Endothelial cell of umbilical vein (primary cell): ENCODE measurements at regions not wholly inside any gene's neighbourhood (a gene's known extent, or its start where the extent isn't known, plus 50 kb on each side); places are given as distances from the start of the nearest gene placed in this dataset.

Source experiments
- BruUV-seq: library from RNA; stranded (reverse); fragments of 400-500 nt; replicated peaks from 2 replicates; lab custom pipeline; 2021; lab: Mats Ljungman, UMichigan
- CTCF ChIA-PET: fragments of 300-600, 350-600 bp; sonication (Branson Sonifier 250); formaldehyde crosslinking; loops from one replicate; lab custom pipeline; 2021; ENCODE audit warnings: antibody characterized with exemption, inconsistent platforms; lab: Charles Lee
- POLR2A ChIA-PET: fragments of 300-600, 350-600 bp; sonication (Branson Sonifier 250); formaldehyde crosslinking; loops from one replicate; lab custom pipeline; 2021; ENCODE audit warnings: antibody characterized with exemption, inconsistent platforms; lab: Charles Lee
- DNase-seq: peaks from one replicate; pipeline ENCODE4 v3.0.0-alpha.2; 2011; ENCODE audit warnings: low read depth, low spot score
- FAIRE-seq: peaks from 2 replicates; lab custom pipeline; 2011; peaks lifted over from hg19 to GRCh38; lab: Jason Lieb, UNC
- H2AFZ ChIP-seq: 2 replicates; pipeline ENCODE4 v1.6.0; 2012; ENCODE audit warnings: low read depth, low read length, control low read depth, inconsistent platforms
- H3K27ac ChIP-seq: 2 replicates; pipeline ENCODE4 v1.5.1; 2011; ENCODE audit warnings: low read depth, mild to moderate bottlenecking, control low read depth, low read length, moderate library complexity; ENCODE audit not compliant: insufficient read depth
- H3K27me3 ChIP-seq, 2 experiments: 2 replicates each; pipeline versions ENCODE4 v1.6.0 to v1.6.1; 2011; ENCODE audit warnings: low read length in 2 of 2, mixed read lengths in 1 of 2; ENCODE audit not compliant: control insufficient read depth in 2 of 2, insufficient read depth in 2 of 2
- H3K36me3 ChIP-seq, 2 experiments: 2 replicates in 1 of 2; 3 replicates in 1 of 2; pipeline ENCODE4 v1.5.1; 2011; ENCODE audit warnings: low read length in 2 of 2, mild to moderate bottlenecking in 1 of 2, moderate library complexity in 1 of 2; ENCODE audit not compliant: control insufficient read depth in 2 of 2, insufficient read depth in 2 of 2; ENCODE audit errors: extremely low read depth in 1 of 2
- H3K4me1 ChIP-seq: 3 replicates; pipeline ENCODE4 v1.5.1; 2011; ENCODE audit warnings: mild to moderate bottlenecking, low read length; ENCODE audit not compliant: control insufficient read depth, insufficient read depth; ENCODE audit errors: extremely low read depth
- H3K4me2 ChIP-seq: 2 replicates; pipeline ENCODE4 v1.6.1; 2011; ENCODE audit warnings: low read length, control low read depth, mixed read lengths; ENCODE audit not compliant: insufficient read depth
- H3K4me3 ChIP-seq, 3 experiments: fragments of 200-600 bp in 1 of 3; sonication (generic), shearing (Covaris generic) in 1 of 3; replicated peaks in 1 of 3; 2 replicates each; pipeline ENCODE4 v1.5.1; 2011 to 2016; ENCODE audit warnings: control low read depth in 3 of 3, low read length in 3 of 3, mild to moderate bottlenecking in 2 of 3, inconsistent platforms in 1 of 3, low read depth in 1 of 3, moderate library complexity in 1 of 3; ENCODE audit not compliant: insufficient read depth in 1 of 3
- H3K79me2 ChIP-seq: 2 replicates; pipeline ENCODE4 v1.6.0; 2012; ENCODE audit warnings: low read length, inconsistent platforms; ENCODE audit not compliant: control insufficient read depth, insufficient read depth
- H3K9ac ChIP-seq: replicated peaks from 2 replicates; pipeline ENCODE3; 2011; ENCODE audit warnings: low read length, control low read depth; ENCODE audit not compliant: insufficient read depth; ENCODE audit errors: extremely low read depth
- H3K9me1 ChIP-seq: replicated peaks from 3 replicates; pipeline ENCODE4 v1.6.0; 2011; ENCODE audit warnings: mild to moderate bottlenecking, low read length; ENCODE audit not compliant: control insufficient read depth, insufficient read depth; ENCODE audit errors: extremely low read depth
- H3K9me3 ChIP-seq: replicated peaks from 2 replicates; pipeline ENCODE4 v1.5.1; 2012; ENCODE audit warnings: low read length, inconsistent platforms; ENCODE audit not compliant: control insufficient read depth, insufficient read depth
- H4K20me1 ChIP-seq: replicated peaks from 2 replicates; pipeline ENCODE3; 2011; ENCODE audit warnings: mild to moderate bottlenecking, low read length; ENCODE audit not compliant: control insufficient read depth, insufficient read depth; ENCODE audit errors: extremely low read depth
- EZH2 ChIP-seq: IDR thresholded peaks from 2 replicates; pipeline ENCODE4 v1.6.1; 2012; ENCODE audit warnings: borderline replicate concordance, low read depth, mild to moderate bottlenecking, moderate library complexity, low read length, inconsistent platforms; ENCODE audit not compliant: severe bottlenecking
- FOS ChIP-seq: IDR thresholded peaks from 2 replicates; pipeline ENCODE4 v1.6.1; 2011; ENCODE audit warnings: mild to moderate bottlenecking, low read length, moderate library complexity, borderline replicate concordance; ENCODE audit not compliant: insufficient read depth
- GATA2 ChIP-seq: IDR thresholded peaks from 2 replicates; pipeline ENCODE4 v1.7.0; 2011; ENCODE audit warnings: low read depth, mild to moderate bottlenecking, moderate library complexity, mixed read lengths, low read length; ENCODE audit not compliant: insufficient read length, insufficient read depth
- JUN ChIP-seq: IDR thresholded peaks from 2 replicates; pipeline ENCODE4 v1.6.1; 2011; ENCODE audit warnings: borderline replicate concordance, low read depth; ENCODE audit not compliant: insufficient read length, insufficient read depth
- MAX ChIP-seq: IDR thresholded peaks from 2 replicates; pipeline ENCODE4 v1.6.1; 2011; ENCODE audit not compliant: insufficient read depth, insufficient read length
- MYC ChIP-seq: IDR thresholded peaks from one replicate; pipeline ENCODE4 v1.6.1; 2011; ENCODE audit warnings: mild to moderate bottlenecking, low read depth, low read length
- POLR2A ChIP-seq: IDR thresholded peaks from 2 replicates; pipeline ENCODE4 v1.6.1; 2012; ENCODE audit warnings: low read depth, mild to moderate bottlenecking, control low read depth, low read length
- POLR2AphosphoS5 ChIP-seq: IDR thresholded peaks from 2 replicates; pipeline ENCODE4 v1.6.1; 2012; ENCODE audit warnings: low read depth, mild to moderate bottlenecking, control low read depth, low read length, moderate library complexity; ENCODE audit not compliant: insufficient read depth
- dilution Hi-C: fragments of 300-500 bp; cut with MboI; formaldehyde crosslinking; loops from one replicate; pipeline ENCODE4 v1.15.0; 2019; ENCODE audit warnings: low sequenced_read_pairs; ENCODE audit not compliant: extremely low pct_ligation_motif_present
- intact Hi-C: fragments of 100-400 bp; cut with micrococcal nuclease; formaldehyde crosslinking; loops from one replicate; pipeline ENCODE4 v1.10.0; 2022
- TF ChIP-seq, protein P1 (sequence below), 2 donors: IDR thresholded peaks; 1 replicate in 1 of 2; 2 replicates in 1 of 2; pipeline ENCODE4 v1.5.1; 2011; ENCODE audit warnings: low read length in 2 of 2, mild to moderate bottlenecking in 2 of 2, moderate library complexity in 2 of 2, control low read depth in 1 of 2, inconsistent platforms in 1 of 2, low read depth in 1 of 2; ENCODE audit not compliant: insufficient read depth in 1 of 2; ENCODE audit errors: extremely low read depth in 1 of 2

GRCh38 chr15:91737151-91737818 is 116.2 kb upstream of the SLCO3A1 start:
- dilution Hi-C loops (no loop called here), intact Hi-C loops (no loop called here)
- TF ChIP-seq MAX (no peak), GATA2 (no peak), POLR2A (no peak), MYC (no peak), FOS (no peak), POLR2AphosphoS5 (no peak), JUN (no peak), EZH2 (no peak)
- TF ChIP-seq, protein P1, sequence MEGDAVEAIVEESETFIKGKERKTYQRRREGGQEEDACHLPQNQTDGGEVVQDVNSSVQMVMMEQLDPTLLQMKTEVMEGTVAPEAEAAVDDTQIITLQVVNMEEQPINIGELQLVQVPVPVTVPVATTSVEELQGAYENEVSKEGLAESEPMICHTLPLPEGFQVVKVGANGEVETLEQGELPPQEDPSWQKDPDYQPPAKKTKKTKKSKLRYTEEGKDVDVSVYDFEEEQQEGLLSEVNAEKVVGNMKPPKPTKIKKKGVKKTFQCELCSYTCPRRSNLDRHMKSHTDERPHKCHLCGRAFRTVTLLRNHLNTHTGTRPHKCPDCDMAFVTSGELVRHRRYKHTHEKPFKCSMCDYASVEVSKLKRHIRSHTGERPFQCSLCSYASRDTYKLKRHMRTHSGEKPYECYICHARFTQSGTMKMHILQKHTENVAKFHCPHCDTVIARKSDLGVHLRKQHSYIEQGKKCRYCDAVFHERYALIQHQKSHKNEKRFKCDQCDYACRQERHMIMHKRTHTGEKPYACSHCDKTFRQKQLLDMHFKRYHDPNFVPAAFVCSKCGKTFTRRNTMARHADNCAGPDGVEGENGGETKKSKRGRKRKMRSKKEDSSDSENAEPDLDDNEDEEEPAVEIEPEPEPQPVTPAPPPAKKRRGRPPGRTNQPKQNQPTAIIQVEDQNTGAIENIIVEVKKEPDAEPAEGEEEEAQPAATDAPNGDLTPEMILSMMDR (IDR thresholded peaks at IDR 0.05; ENCODE audit: extremely low read depth in 1 of 2, insufficient read depth in 1 of 2, low read depth in 1 of 2, low read length in 2 of 2) = no peak
- BruUV-seq = no TSS peak
- CTCF ChIA-PET = no interaction called here
- H3K4me3 ChIP-seq = no peak overlapping the region
- H3K27ac ChIP-seq = no peak overlapping the region
- FAIRE-seq = no peak
- no peak overlapping the region for H2AFZ ChIP-seq
- H3K9ac ChIP-seq = no peak overlapping the region
- H3K79me2 ChIP-seq = no peaks in the 10 kb centered on the region
- no peaks in the 10 kb centered on the region for H4K20me1 ChIP-seq
- H3K9me1 ChIP-seq = no peaks in the 10 kb centered on the region
- H3K4me1 ChIP-seq = no peaks in the 10 kb centered on the region
- no peaks in the 10 kb centered on the region for H3K27me3 ChIP-seq
- no peak for DNase-seq
- POLR2A ChIA-PET = no interaction called here
- no peaks in the 10 kb centered on the region for H3K36me3 ChIP-seq
- H3K9me3 ChIP-seq = no peaks in the 10 kb centered on the region
- H3K4me2 ChIP-seq = no peak overlapping the region
